GM18867 (cell line): ENCODE measurements at regions not wholly inside any gene's neighbourhood (a gene's known extent, or its start where the extent isn't known, plus 50 kb on each side); places are given as distances from the start of the nearest gene placed in this dataset.
"Not testable (repeated sequence)": the region's sequence is repeated elsewhere in the genome, so short reads cannot be mapped to it uniquely, and the experiment has no call there.

Experiments used
- ATAC-seq: cut with Tn5 transposase; IDR thresholded peaks from one replicate; pipeline ENCODE4 v1.9.1; 2021; ENCODE audit warnings: mild to moderate bottlenecking, moderate library complexity; ENCODE audit not compliant: unreplicated experiment

DNA sequence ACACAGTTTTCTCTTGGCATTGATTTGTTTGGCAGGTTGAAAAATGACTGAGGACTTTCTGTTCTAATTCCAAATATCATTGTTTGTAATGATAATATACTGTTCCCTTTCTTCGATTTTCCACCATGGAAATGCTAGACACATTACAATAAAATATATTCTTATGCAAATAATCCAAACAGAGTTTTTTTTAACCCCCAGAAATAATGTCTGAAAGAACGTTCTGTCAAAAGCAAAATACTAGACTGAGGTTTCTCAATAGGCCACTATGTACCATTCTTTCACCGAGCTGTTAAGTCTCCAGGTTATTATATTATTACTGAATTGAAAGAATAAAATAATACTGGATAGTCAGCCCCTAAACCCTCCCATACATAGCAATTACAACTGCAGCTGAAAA lies 312.5 kb downstream of the ZIC3 start:
- ATAC-seq: no peak

DNA sequence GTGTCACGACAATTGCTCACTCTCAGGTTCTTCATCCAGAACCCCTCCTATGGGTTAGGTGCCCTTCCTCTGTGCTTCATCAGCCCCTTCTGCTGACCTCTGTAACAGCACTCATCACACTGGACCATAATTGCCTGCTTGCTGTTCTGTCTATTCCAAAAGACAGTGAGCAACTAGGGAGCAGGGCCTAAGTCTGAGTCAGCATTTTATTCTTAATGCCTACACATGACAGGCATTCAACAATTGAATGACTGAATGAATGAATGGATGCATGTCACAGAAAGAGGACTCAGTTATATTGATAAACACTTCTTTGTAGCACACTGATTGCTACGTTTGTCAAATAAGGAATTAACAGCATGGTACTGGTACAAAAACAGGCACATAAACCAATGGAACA lies 317.0 kb downstream of the ZIC3 start:
- ATAC-seq: no peak

DNA sequence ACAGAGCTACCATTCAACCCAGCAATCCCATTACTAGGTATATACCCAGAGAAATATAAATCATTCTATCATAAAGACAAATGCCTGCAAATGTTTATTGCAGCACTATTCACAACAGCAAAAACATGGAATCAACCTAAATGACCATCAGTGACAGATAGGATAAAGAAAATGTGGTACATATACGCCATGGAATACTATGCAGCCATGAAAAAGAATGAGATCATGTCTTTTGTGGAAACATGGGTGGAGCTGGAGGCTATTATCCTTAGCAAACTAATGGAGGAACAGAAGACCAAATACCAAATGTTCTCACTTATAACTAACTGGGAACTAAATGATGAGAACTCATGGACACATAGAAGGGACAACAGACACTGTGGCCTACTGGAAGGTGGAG lies 318.9 kb downstream of the ZIC3 start:
- ATAC-seq: not testable (repeated sequence)

DNA sequence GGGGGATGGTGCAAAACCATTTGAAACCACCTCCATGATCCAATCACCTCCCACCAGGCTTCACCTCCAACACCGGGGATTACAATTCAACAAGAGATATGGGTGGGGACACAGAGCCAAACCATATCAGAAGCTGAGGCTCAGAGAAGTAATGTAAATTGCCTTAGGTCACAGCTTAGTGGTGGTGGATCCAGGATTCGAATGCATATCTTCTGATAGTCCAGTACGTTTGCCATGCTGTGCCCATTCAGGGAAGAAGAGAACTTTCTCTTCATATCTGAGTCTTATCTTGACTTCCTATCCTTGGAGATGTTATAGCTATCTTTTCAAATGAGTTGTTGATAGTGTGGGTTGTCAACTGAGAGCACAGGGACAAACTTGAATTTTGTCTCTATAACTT lies 325.5 kb downstream of the ZIC3 start:
- ATAC-seq: no peak

DNA sequence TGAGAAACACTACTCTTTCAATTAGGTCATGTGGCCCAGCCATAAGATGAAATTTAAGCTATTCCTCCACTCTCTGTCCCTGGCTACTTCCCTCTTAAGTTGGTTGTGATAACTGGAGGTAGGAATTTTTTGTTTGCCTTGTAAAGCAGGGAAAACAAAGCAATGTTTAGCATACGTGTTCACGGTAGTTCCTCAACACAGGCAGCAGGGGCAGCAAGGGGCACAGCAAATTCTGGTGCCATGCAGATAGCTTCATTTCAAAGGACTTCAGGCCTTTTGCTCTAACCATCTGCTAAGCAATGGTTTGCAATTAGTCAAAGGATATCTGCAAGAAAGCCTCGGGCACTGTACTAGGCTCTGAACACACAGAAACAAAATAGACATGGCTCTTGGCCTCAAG lies 330.2 kb downstream of the ZIC3 start:
- ATAC-seq: no peak

DNA sequence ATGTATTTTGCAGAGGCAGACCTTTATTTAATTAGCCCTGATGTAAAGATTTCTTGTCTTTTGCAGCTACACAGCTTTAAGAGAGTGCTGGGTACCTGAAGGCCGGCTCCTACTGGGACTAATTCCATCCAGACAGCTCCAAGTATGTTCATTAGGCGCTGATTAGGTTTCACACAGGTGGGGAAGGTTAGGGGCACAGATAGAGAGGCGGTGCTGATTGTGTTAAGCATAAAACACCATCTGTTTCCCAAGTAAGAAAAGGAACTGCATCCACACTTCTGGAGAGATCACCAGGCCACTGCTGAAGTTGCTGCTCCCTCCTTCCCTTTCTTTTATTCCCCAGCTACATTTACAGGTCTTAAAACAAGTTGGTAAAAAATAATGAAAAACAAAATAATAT lies 349.5 kb downstream of the ZIC3 start:
- no peak for ATAC-seq

DNA sequence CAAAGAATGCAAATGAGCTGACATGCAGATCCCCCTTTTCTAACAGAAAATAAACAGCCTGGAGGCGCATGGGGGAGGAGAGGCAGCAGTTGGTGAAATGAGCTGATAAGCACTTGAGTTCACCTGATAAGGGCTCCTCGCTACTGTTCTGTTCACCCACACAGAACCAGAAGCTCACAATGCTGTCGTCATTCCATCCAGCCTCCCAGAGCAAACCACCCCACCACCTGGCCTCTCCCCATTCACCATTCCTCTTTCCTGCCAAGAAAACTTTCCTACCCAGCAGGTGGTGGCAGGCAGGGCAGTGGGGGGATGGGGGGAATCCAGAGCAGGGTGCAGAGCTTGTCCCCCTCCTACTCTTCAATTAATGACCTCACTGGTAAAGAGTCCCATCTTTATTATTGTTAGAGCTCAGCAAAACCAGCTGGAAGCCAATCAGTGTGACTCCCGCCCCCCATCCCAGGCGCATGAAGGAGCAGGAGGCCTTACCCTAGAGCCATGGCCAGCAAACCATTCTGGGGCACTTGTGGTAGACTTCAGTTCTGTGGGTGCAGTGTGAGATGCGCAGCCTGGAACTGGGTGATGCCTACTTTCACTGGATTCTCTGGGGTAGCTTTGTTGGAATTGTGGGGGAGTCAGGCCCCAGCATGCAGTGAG lies 350.3 kb downstream of the ZIC3 start:
- ATAC-seq: no peak

DNA sequence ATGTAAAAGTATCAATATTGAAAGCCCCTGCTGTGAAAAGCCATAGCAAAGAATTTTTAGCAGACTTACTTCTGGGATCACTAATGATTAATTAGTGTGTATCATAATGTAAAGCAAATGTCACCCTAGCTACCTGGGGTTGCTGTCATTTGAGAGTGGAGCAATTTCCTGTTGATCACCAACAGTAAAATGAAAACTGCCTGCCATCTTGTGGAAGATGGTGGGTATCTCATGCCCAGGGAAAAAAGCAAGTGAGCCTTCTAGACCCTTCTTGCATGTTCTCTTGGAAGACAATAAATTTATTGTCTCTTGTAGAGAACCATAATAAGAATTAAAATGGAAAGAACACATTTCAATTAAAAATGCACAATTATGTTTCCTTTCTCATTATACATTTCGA lies 360.2 kb downstream of the ZIC3 start:
- ATAC-seq: no peak

DNA sequence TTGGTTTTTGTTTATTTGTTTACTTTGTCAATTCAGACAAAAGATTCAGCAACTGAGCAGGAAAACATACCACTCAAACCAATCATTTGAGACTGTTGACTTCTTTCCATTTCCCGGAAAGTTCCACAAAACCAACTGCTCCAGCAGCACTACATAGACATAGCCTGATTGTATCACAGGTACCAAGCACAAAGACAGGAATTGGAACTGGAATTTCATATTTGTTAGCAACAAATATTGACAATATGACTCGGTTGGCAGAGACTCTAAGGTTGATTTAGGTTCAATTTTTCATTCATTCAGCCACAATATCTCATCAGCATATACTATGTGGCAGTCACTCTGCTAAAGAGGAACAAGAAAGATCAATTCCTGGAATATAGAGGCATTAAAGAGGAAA lies 364.0 kb downstream of the ZIC3 start:
- no peak for ATAC-seq

DNA sequence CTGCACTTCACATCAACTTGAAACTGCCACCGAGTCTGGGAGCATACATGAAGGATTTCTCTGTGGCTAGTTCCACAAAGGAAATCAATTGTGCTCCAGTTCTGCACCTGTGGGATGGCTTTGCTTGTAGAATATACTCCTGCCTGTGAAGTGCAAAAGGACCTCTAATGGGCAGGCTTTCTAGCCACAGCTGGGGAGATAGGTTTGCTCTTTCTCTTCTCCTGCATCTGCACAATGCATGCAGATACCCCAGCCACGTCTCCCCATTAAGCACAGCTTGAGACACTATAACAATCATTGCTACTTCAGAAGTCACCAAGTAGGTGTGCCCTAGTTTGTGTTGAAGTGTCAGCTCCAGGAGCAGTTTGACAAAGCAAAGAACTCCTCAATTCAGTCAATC lies 364.6 kb downstream of the ZIC3 start:
- ATAC-seq: no peak

DNA sequence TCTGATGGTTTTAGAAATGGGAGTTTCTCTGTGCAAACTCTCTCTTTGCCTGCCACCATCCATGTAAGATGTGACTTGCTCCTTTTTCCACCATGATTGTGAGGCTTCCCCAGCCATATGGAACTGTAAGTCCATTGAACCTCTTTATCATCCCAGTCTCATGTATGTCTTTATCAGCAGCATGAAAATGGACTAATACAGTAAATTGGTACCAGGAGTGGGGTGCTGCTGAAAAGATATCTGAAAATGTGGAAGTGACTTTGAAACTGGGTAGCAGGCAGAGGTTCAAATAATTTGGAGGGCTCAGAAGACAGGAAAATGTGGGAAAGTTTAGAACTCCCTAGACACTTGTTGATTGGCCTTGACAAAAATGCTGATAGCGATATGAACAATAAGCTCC lies 368.3 kb downstream of the ZIC3 start:
- not testable (repeated sequence) for ATAC-seq

DNA sequence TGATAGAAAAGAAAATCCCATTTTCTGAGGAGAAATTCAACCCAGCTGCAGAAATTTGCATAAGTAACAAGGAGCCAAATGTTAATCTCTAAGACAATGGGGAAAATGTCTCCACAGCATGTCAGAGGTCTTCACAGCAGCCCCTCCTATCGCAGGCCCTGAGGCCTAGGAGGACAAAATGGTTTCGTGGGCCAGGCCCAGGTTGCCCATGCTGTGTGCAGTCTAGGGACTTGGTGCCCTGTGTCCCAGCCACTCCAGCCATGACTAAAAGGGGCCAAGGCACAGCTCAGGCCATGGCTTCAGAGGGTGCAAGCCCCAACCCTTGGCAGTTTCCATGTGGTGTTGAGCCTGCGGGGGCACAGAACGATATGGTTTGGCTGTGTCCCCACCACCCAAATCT lies 369.0 kb downstream of the ZIC3 start:
- not testable (repeated sequence) for ATAC-seq

DNA sequence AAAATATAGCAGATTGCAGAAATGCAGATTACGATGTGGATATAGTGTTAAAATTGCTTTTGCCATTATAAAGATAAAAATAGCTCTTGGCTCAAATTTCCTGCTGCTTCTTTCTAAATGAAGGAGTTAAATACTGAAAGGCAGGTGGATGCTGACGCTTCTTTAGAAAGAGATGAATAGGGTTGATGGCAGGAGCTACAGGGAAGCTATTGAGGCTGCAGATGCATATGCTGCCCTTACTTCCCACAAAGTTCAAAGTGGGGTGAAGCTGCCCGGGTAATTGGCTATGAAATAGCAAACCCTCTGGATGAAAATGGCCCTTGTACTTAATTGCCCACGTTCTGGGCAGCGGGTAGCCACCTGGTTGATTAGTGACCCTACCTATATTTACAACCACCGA lies 379.5 kb downstream of the ZIC3 start:
- ATAC-seq: no peak

DNA sequence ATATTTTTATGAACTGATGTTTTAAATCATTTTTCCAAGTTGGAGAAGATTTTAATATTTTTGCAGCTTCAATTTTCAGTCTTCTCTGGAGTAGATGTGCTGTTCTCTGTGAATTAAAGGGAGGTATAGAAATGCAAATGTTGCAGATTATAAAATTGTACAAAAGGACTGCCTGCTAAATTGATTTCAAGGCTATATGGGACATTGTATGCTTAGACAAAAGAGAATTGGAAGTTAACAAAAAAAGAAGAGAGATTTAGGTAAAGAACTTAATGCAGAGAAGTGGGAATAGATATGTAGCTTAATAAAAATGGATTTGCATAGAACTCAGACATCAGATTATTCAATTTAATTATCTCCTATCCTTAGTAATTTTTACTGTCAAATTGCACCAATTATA lies 403.3 kb downstream of the ZIC3 start:
- no peak for ATAC-seq

DNA sequence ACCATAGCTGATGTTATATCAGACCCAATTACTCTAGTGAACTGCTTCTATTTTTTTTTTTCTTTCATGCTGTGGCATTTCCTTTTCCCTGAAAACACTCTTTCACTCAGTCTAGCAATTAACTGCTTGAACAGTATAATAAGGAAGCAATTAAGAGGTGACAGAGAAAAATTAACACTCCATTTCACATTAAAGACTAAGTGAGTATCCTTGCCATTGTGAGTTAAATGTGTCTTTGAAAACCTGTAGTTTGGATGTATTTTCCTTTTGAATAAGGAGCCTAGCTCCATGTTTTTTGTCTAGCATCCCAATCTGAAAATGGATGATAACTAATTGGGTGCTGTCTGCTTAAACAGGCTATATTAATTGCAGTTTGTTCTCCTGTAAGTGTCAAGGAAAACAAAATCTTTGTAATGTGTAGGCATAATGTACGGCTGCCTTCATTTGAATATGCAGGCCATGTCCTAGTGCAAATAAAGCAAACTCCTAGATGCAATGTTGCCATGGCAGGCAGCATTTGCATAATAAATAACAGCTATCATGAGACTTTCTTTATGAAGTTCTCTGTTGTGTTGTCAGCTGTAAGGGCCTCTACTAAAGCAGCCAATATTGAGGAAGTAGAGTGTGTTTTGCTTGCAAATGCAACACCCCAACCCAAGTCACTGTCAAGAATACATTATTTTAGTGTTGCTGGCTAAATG lies 416.7 kb downstream of the ZIC3 start:
- no peak for ATAC-seq

DNA sequence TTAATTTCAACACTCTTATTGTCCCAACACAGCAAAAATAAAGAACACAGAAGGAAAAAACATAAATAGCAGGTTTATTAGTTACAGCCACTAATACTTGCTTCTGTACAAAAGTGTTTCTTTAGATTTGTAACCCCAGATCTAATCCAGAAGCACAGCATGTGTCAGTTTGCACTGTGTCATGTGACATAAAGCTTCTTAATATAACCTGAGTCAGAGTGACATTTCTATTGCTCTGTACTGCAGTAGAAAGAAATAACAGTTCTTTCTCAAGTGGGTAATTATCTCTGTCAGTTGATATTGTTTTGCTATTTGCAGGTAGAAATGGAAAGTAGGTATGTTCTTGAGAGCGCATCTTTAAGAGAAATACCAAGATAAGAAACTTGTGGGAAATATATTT lies 422.5 kb downstream of the ZIC3 start:
- ATAC-seq: no peak

DNA sequence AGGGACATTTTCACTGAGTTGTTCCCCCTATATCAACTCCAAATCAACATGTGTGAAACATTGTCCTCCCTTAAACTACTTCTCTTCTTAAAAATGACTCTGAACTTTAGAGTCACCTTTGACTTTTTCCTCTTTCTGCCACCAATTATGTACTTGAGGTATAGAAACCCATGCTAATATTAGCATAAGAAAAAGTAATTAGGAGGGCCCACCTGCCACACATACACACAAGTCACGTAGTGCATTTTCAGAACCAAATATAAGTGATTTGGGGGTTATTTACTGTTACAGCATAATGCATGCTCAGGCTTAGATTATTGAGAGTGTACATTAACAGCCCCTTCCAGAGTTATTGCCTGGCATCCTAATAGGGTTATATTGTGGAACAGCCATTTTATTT lies 432.7 kb downstream of the ZIC3 start:
- ATAC-seq: no peak

DNA sequence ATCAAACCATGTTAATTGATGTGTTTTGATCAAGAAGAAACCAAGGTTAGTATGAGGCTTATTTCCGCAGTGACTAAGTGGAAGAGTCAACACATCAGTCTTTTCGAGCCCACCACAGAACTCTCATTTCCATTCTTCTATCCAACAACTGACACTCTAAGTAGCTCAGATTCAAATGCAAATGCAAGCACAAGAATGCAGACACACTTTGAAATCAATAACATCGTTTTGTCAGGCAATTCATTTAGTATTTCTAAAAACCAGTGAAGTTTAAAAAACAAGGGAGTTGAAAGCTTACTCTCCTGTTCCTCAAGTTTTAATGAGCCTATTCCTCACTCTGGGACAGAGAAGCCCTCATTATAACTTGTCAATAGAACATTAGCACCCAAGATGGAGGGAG lies 433.1 kb downstream of the ZIC3 start:
- no peak for ATAC-seq

DNA sequence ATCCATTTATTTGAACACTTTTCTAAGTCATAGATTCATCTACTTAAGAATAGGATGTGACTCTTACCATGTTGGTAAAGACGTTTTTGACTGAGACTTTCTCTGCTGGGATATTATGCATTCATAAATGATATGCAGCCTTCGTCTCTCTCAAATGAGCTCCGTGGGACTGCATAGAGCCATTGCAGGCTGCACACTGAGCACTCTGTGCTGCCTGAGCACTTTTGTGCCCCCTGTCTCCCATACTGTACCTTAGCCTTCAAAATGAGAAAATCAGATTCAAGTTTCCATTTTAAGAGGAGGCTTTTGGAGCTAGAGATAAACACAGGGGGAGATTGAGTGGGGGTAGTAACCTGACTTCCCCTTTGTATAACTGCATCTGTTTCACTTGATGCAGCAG lies 433.6 kb downstream of the ZIC3 start:
- no peak for ATAC-seq

DNA sequence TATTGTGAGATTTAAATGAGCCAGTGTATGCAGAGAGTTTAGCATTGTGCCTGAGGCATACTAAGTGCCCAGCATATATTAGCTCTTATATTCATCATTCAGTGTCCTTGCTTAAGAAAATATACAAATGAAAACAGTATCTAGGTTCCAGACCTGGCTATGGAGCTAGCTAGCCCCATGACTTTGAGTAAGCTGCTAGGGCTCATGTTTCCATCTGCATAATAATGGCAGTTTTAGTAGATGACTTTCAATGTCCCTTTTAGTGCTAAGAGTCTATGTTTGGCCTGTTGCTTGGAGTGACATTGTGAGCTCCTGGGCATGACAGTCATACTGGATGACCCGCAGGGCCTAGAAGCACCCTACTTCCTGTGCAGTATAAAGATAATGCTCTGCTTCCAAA lies 435.3 kb downstream of the ZIC3 start:
- ATAC-seq: no peak

DNA sequence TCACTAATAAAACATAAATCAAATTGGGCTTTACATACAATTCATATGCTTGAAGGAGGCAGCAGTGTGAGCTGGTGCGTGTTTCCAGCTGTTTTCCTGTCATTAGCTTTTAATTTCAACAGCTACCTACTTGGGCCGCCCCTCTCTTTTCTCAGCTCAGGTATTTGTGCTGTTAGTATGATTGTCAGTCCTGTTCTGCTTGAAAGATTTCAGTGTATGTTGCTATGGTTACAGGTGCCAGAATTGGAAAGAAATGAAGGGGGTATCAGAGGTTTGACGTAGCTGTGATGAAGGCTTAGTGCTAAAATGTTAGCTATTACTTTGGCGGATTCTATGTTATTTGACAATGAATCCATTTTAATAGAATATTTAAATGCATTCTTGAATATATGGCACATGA lies 440.3 kb downstream of the ZIC3 start:
- no peak for ATAC-seq

DNA sequence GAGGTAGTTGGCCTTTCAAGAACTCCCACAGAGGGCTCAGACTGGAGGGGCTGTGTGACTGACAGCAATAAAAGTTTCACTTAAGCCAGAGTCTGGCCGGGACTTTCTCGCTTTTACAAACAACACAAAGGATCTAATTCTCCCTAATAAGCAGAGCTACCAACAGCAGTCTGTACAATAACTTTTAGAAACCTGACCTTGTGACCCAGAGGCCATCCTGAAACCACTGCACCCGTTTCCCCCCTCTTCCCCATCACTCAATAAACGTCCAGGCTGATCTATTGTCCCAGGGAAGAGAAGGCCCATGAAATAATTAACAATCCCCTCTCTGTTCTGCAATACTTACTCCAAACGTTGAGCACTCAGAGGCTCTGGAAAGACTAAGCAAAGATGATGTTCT lies 442.4 kb downstream of the ZIC3 start:
- no peak for ATAC-seq

DNA sequence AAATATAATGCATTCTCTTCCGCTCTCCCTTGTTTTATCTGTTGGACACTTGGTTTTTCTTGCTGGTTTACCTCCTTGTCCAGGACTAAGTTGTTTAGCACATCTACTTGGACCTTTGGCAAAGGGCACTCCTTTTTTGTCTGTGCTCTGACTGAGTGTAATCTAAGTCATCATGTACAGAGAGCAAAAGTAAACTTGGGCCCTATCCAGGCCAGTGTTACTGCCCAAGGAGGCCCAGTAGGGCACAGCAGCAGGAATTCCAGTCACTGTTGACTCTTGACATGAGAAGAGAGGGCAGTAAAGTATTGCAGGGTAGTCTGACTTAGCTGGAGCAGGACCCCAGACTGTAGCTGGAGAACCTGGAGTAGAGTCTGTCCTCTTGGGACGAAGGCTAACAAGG lies 445.5 kb downstream of the ZIC3 start:
- ATAC-seq: no peak
